Breast epithelium (tissue), 4 donors: ENCODE measurements at regions not wholly inside any gene's neighbourhood (a gene's known extent, or its start where the extent isn't known, plus 50 kb on each side); places are given as distances from the start of the nearest gene placed in this dataset.

Experiments used
- DNase-seq, 2 donors: peaks; one replicate each; pipeline ENCODE4 v3.0.0-alpha.2; 2019; ENCODE audit warnings: low spot score in 2 of 2
- H3K27ac ChIP-seq, 2 donors: fragments of 200-600 bp; sonication (generic) in 1 of 2; one replicate each; pipeline ENCODE4 v1.5.1; 2016 to 2019; ENCODE audit warnings: mild to moderate bottlenecking in 1 of 2
- H3K27me3 ChIP-seq, 2 donors: fragments of 200-600 bp; sonication (generic) in 1 of 2; one replicate each; pipeline versions ENCODE4 v1.5.1 to v1.6.0; 2017 to 2019; ENCODE audit warnings: control low read depth in 1 of 2, mild to moderate bottlenecking in 1 of 2
- H3K36me3 ChIP-seq: fragments of 200-600 bp; one replicate; pipeline ENCODE4 v1.5.1; 2019
- H3K4me1 ChIP-seq, 2 donors: fragments of 200-600 bp; sonication (generic); one replicate each; pipeline ENCODE4 v1.5.1; 2016 to 2019; ENCODE audit warnings: control low read depth in 1 of 2
- H3K4me3 ChIP-seq, 3 donors: fragments of 200-600 bp; sonication (generic); 1 replicate in 2 of 3; 2 replicates in 1 of 3; pipeline ENCODE4 v1.5.1; 2016 to 2019; ENCODE audit warnings: mild to moderate bottlenecking in 3 of 3, moderate library complexity in 2 of 3
- H3K9me3 ChIP-seq, 2 donors: fragments of 200-600 bp; sonication (generic) in 1 of 2; one replicate each; pipeline ENCODE4 v1.5.1; 2016 to 2019; ENCODE audit warnings: control low read depth in 1 of 2
- POLR2A ChIP-seq: fragments of 450-650 bp; IDR thresholded peaks from one replicate; pipeline ENCODE4 v1.6.1; 2016; ENCODE audit warnings: antibody characterized with exemption, mild to moderate bottlenecking, moderate library complexity
- POLR2AphosphoS5 ChIP-seq, 3 donors: sonication (generic); formaldehyde crosslinking; IDR thresholded peaks; one replicate each; pipeline ENCODE4 v1.6.1; 2017; ENCODE audit warnings: antibody characterized with exemption in 3 of 3
- intact Hi-C: fragments of 100-400 bp; cut with DNase I; formaldehyde crosslinking; loops from one replicate; pipeline ENCODE4 v1.15.1; 2023; ENCODE audit warnings: low total_unique reads
- TF ChIP-seq, protein P1 (sequence below), 3 donors: fragments of 450-650 bp; IDR thresholded peaks; one replicate each; pipeline ENCODE4 v1.5.1; 2016 to 2017; ENCODE audit warnings: antibody characterized with exemption in 3 of 3, mild to moderate bottlenecking in 3 of 3, moderate library complexity in 3 of 3

DNA sequence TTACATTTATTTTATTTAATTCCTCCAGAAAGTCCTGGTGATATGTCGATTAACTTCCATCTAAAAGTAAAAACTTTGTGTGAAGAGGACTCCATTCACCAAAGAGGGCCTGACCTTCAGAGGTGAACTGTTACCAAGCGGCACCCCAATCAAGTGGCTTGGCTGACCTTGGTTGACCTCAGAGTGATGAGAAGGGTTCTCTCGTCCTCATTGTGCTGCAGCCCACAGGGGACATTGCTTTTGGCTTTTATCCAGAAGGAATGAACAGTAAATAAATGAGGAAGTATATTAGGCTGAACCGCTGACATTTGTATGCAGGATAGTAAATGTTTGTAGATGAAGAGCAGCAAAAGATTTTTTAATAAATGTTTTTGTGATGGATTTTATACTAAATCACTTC, 172.4 kb upstream of the MKI67 start:
- no peak for DNase-seq
- Histone ChIP-seq H3K27me3 (peaks cover 0 to under 1% of the 10 kb centered on the region in 2 donors), H3K4me3 (no peak overlapping the region), H3K36me3 (no peaks in the 10 kb centered on the region), H3K4me1 (no peaks in the 10 kb centered on the region), H3K27ac (no peak overlapping the region), H3K9me3 (peaks cover 0 to 8% of the 10 kb centered on the region in 2 donors)
- TF ChIP-seq, protein P1, sequence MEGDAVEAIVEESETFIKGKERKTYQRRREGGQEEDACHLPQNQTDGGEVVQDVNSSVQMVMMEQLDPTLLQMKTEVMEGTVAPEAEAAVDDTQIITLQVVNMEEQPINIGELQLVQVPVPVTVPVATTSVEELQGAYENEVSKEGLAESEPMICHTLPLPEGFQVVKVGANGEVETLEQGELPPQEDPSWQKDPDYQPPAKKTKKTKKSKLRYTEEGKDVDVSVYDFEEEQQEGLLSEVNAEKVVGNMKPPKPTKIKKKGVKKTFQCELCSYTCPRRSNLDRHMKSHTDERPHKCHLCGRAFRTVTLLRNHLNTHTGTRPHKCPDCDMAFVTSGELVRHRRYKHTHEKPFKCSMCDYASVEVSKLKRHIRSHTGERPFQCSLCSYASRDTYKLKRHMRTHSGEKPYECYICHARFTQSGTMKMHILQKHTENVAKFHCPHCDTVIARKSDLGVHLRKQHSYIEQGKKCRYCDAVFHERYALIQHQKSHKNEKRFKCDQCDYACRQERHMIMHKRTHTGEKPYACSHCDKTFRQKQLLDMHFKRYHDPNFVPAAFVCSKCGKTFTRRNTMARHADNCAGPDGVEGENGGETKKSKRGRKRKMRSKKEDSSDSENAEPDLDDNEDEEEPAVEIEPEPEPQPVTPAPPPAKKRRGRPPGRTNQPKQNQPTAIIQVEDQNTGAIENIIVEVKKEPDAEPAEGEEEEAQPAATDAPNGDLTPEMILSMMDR (IDR thresholded peaks at IDR 0.05), result no peak
- TF ChIP-seq POLR2A (no peak), POLR2AphosphoS5 (IDR thresholded peaks at IDR 0.05) (no peak)
- intact Hi-C loops, result no loop called here

DNA sequence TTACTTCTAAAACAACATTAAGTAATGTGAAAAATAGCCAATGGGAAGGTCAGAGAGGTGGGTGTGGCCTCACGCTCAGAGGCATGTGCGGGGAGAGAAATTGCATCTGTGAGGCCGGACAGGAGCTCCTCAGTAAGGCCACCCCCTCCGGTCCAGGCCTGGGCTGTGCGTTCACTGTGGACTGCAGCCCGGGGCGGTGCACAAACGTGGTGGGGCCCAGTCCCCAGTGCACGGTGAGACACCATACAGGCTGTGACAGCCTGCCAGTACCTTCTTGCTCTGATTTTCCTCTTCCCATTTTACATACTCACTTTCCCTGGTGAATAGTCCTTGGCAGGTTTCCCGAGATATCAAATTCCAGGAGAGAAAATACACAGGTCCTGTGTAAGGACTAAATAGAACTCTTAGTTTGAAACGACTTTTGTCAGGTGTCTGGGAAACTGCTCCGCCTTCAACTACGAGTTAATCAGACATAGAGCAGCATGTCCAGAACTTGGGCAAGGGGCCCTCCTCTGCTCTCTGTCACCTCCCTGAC, 174.1 kb upstream of the MKI67 start:
- peaks cover 0 to 8% of the 10 kb centered on the region in 2 donors for H3K9me3 ChIP-seq
- intact Hi-C loops, result no loop called here

DNA sequence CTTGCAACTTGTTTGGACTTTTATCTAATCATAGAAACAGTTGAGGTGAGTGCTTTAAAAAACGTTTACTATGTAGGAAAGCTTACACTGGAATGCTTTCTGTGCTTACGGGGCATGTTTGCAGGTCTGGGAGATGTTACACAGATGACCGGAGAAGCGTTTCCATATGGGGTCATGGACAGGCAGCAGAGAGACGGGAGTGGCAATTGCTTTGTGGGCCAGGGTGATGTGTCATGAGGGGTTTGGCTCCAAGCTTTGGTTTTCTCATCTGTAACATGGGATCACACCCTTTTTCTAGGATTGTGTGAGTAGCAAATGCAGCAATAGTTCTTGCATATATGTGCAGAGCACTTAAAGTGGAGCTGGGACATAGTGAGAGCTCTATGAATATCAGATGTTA, 174.8 kb upstream of the MKI67 start:
- no peaks in the 10 kb centered on the region for H3K36me3 ChIP-seq
- intact Hi-C loops, result no loop called here
- no peaks in the 10 kb centered on the region for H3K4me1 ChIP-seq
- H3K9me3 ChIP-seq, result peaks cover 0 to 8% of the 10 kb centered on the region in 2 donors
- H3K27me3 ChIP-seq, result peaks cover 0 to 4% of the 10 kb centered on the region in 2 donors
- no peak for DNase-seq
- TF ChIP-seq POLR2A (no peak), POLR2AphosphoS5 (IDR thresholded peaks at IDR 0.05) (no peak)
- TF ChIP-seq, protein P1 (IDR thresholded peaks at IDR 0.05), result no peak
- no peak overlapping the region for H3K27ac ChIP-seq
- H3K4me3 ChIP-seq, result no peak overlapping the region

More for the DNA sequence above, 174.1 kb upstream of the MKI67 start:
- H3K27ac ChIP-seq, result no peak overlapping the region
- TF ChIP-seq, protein P1 (IDR thresholded peaks at IDR 0.05), result no peak
- TF ChIP-seq POLR2A (no peak), POLR2AphosphoS5 (IDR thresholded peaks at IDR 0.05) (no peak)
- H3K4me1 ChIP-seq, result no peaks in the 10 kb centered on the region
- H3K36me3 ChIP-seq, result no peaks in the 10 kb centered on the region
- H3K27me3 ChIP-seq, result peaks cover 0 to 4% of the 10 kb centered on the region in 2 donors
- DNase-seq, result no peak
- H3K4me3 ChIP-seq, result no peak overlapping the region

DNA sequence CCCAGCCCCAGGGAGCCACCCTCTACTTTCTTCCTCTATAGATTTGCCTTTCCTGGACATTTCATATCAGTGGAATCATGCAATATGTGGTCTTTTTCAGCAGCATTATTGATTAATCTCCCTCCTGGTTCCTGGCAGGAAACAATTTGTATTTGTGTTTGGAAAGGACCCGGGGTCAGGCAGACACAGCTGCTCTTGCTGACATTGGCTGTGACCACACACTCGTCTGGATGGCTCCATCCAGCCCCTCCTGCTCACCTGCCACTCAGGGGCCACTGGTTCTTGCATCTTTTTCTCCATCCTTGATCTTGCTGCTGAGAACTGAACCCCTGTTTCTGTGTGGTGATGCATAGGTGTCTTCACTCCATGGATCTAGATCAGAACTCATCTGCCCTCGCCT, 176.6 kb upstream of the MKI67 start:
- no peak overlapping the region for H3K4me3 ChIP-seq
- H3K36me3 ChIP-seq, result no peaks in the 10 kb centered on the region
- H3K27me3 ChIP-seq, result peaks cover 0 to 4% of the 10 kb centered on the region in 2 donors
- no peak for DNase-seq
- no peak for TF ChIP-seq POLR2AphosphoS5 (IDR thresholded peaks at IDR 0.05)
- TF ChIP-seq, protein P1 (IDR thresholded peaks at IDR 0.05), result no peak
- H3K9me3 ChIP-seq, result peaks cover 0 to 8% of the 10 kb centered on the region in 2 donors
- no peaks in the 10 kb centered on the region for H3K4me1 ChIP-seq
- no peak overlapping the region for H3K27ac ChIP-seq
- intact Hi-C loops, result no loop called here

DNA sequence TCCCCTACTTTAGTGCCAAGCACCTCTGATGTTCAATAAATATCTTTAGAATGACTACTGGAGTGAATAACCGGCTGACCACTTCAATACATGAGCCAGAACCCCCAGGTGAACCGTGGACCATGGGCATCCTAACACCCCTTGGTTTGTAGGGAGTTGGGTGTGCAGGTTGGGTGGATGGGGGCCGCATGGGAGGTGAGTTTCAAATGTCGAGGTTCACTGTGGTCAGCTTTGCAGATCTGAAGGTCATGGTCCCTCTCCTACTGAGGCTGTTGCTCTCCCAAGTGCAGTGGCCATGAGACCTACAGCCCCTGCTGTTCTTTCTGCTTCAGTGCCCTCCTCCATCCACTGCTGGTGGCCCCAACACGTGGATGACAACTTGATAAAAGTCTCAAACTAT, 178.0 kb upstream of the MKI67 start:
- Histone ChIP-seq H3K4me1 (no peaks in the 10 kb centered on the region), H3K9me3 (peaks cover 0 to 8% of the 10 kb centered on the region in 2 donors), H3K4me3 (no peak overlapping the region), H3K36me3 (no peaks in the 10 kb centered on the region), H3K27me3 (peaks cover 0 to 4% of the 10 kb centered on the region in 2 donors), H3K27ac (no peak overlapping the region)
- intact Hi-C loops, result no loop called here
- DNase-seq, result no peak
- no peak for TF ChIP-seq POLR2A
